ENCODE measurements at regions not wholly inside any gene's neighbourhood (a gene's known extent, or its start where the extent isn't known, plus 50 kb on each side); places are given as distances from the start of the nearest gene placed in this dataset.
"Not testable (repeated sequence)": the region's sequence is repeated elsewhere in the genome, so short reads cannot be mapped to it uniquely, and the experiment has no call there.

DNA sequence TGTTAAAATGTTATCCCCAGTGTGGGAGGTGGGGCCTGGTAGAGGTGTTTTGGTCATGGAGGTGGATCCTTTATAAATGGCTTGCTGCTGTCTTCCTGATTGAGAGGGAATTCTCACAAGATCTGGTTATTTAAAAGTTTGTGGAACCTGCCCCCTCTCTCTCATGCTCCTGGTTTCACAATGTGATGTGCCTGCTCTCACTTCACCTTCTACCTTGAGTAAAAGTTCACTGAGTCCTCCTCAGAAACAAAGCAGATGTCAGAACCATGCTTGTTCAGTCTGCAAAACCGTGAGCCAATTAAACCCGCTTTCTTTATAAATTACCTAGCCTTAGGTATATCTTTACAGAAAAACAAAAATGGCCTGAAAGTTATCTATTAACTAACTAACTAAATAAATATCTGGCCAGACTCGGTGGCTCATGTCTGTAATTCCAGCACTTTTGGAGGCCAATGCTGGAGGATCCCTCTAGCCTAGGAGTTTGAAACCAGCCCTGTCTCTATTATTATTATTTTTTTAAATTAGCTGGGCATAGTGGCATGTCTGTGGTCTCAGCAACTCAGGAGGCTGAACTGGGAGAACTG, 1067.4 kb downstream of the CDH9 start:
- no peaks in the 10 kb centered on the region for H3K36me3 Mint-ChIP-seq (ENCODE audit: low read depth, unreplicated experiment)
- H3K9me3 Mint-ChIP-seq (ENCODE audit: unreplicated experiment): no peaks in the 10 kb centered on the region
- no peak for DNase-seq (ENCODE audit: low spot score)
- TF ChIP-seq, protein P1, sequence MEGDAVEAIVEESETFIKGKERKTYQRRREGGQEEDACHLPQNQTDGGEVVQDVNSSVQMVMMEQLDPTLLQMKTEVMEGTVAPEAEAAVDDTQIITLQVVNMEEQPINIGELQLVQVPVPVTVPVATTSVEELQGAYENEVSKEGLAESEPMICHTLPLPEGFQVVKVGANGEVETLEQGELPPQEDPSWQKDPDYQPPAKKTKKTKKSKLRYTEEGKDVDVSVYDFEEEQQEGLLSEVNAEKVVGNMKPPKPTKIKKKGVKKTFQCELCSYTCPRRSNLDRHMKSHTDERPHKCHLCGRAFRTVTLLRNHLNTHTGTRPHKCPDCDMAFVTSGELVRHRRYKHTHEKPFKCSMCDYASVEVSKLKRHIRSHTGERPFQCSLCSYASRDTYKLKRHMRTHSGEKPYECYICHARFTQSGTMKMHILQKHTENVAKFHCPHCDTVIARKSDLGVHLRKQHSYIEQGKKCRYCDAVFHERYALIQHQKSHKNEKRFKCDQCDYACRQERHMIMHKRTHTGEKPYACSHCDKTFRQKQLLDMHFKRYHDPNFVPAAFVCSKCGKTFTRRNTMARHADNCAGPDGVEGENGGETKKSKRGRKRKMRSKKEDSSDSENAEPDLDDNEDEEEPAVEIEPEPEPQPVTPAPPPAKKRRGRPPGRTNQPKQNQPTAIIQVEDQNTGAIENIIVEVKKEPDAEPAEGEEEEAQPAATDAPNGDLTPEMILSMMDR (IDR thresholded peaks at IDR 0.05; ENCODE audit: unreplicated experiment): no peak
- no peak overlapping the region for H3K27ac Mint-ChIP-seq (ENCODE audit: unreplicated experiment)
- H3K27me3 Mint-ChIP-seq (ENCODE audit: unreplicated experiment): no peaks in the 10 kb centered on the region
- no peaks in the 10 kb centered on the region for H3K4me1 Mint-ChIP-seq (ENCODE audit: unreplicated experiment)
- no peak overlapping the region for H3K4me3 Mint-ChIP-seq (ENCODE audit: unreplicated experiment)

DNA sequence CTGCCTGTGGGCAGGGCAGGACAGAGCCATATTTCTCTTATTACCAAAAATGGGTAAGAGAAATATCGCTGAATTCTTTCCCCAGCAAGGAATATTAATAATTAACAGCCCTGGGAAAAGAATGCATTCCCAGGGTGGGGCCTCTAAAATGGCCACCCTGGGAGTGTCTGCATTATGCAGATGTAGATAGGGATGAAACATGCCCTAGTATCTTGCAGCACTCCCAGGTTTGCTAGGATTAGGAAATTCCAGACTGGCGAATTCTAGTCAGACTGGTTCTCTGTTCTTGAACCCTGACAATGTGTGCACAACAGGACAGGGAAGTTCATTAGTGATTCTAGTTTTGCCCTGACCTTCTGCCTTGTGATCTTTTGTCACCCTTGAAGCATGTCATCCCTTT, 1069.3 kb downstream of the CDH9 start:
- DNase-seq (ENCODE audit: low spot score); H3K27ac Mint-ChIP-seq (ENCODE audit: unreplicated experiment); H3K27me3 Mint-ChIP-seq (ENCODE audit: unreplicated experiment); H3K36me3 Mint-ChIP-seq (ENCODE audit: low read depth, unreplicated experiment); H3K4me3 Mint-ChIP-seq (ENCODE audit: unreplicated experiment); H3K4me1 Mint-ChIP-seq (ENCODE audit: unreplicated experiment); H3K9me3 Mint-ChIP-seq (ENCODE audit: unreplicated experiment): not testable (repeated sequence)

DNA sequence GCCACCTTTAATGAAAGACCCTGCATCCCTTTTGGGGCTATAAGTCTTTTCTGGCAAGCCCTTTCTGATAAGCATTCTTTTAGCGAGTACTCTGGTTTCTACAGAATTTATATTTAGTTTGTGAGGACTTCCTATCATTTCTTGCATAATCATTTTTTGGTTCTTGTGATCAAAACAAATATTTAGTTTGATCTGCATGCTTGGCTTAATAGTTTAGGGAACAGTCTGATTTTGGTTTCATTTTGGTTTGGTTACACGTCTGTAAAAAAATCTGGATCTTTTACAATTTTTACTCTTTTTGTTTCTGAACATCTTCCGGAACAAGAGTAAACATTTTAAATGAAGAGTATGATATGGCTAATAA, 1074.4 kb downstream of the CDH9 start:
- no peak for DNase-seq (ENCODE audit: low spot score)
- H3K9me3 Mint-ChIP-seq (ENCODE audit: unreplicated experiment): no peaks in the 10 kb centered on the region
- no peaks in the 10 kb centered on the region for H3K27me3 Mint-ChIP-seq (ENCODE audit: unreplicated experiment)
- H3K4me3 Mint-ChIP-seq (ENCODE audit: unreplicated experiment): no peak overlapping the region
- H3K27ac Mint-ChIP-seq (ENCODE audit: unreplicated experiment): no peak overlapping the region
- no peaks in the 10 kb centered on the region for H3K36me3 Mint-ChIP-seq (ENCODE audit: low read depth, unreplicated experiment)
- no peaks in the 10 kb centered on the region for H3K4me1 Mint-ChIP-seq (ENCODE audit: unreplicated experiment)
- TF ChIP-seq, protein P1 (IDR thresholded peaks at IDR 0.05; ENCODE audit: unreplicated experiment): no peak

DNA sequence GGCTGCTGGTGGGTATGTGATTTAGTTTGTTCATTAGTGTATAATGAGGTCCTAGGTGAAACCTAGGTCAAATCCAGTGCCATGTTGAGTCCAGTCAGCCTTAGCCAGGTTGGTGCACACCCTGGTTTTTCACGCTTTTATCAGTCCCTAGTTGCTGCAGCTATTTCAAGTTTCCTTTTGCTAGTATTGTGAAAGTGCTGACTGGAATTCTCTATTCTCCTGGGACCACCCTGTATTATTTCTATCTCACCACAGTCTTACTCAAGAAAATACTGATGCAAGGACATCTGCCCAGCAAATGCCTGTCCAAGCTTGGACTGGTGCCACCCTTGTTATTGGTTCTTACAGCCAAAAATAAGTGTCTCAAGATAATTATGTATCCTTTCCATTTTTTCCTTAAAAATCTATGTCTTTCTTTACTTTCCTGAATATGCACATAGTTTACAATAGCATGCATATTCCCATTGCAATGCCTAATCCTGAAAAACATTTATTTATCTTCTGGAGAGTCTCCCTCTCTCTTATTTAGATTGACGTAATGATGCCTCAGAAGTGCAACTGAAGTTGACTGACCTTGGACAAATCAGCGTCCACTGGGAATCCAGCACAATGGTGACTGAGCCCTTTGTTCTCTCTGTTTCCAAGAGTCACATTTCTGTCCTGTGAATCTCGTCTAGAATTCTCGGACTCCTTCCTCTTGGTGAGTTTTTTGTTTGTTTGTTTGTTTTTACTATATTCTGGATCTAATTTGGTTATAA, 1075.0 kb downstream of the CDH9 start:
- TF ChIP-seq, protein P1 (IDR thresholded peaks at IDR 0.05; ENCODE audit: unreplicated experiment): no peak
- Mint-ChIP-seq H3K27ac (ENCODE audit: unreplicated experiment) (no peak overlapping the region), H3K4me1 (ENCODE audit: unreplicated experiment) (no peaks in the 10 kb centered on the region), H3K27me3 (ENCODE audit: unreplicated experiment) (no peaks in the 10 kb centered on the region), H3K9me3 (ENCODE audit: unreplicated experiment) (no peaks in the 10 kb centered on the region), H3K36me3 (ENCODE audit: low read depth, unreplicated experiment) (no peaks in the 10 kb centered on the region), H3K4me3 (ENCODE audit: unreplicated experiment) (no peak overlapping the region)
- DNase-seq (ENCODE audit: low spot score): no peak

DNA sequence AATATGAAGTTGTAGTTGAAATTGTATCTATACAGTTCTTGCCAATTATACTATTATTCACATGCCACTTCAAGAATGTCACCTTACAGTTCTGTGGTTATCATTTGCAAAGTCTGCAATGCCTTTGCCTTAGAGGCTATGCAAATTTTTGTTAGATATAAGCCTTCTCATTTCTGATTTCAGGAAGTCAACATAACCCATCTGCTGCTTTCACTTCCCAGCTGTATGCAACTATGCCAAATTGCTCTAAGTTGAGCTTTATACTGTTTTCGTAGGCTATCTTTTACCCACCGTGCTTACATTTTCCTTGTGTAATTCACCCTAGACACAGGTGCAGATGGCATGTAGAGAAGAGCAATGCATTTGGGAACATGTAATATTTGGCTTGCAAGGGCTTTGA, 1083.0 kb downstream of the CDH9 start:
- TF ChIP-seq, protein P1 (IDR thresholded peaks at IDR 0.05; ENCODE audit: unreplicated experiment): no peak
- H3K4me1 Mint-ChIP-seq (ENCODE audit: unreplicated experiment): peaks cover 4% of the 10 kb centered on the region
- no peaks in the 10 kb centered on the region for H3K36me3 Mint-ChIP-seq (ENCODE audit: low read depth, unreplicated experiment)
- peaks cover 2% of the 10 kb centered on the region for H3K27me3 Mint-ChIP-seq (ENCODE audit: unreplicated experiment)
- H3K27ac Mint-ChIP-seq (ENCODE audit: unreplicated experiment): no peak overlapping the region
- no peaks in the 10 kb centered on the region for H3K9me3 Mint-ChIP-seq (ENCODE audit: unreplicated experiment)
- no peak overlapping the region for H3K4me3 Mint-ChIP-seq (ENCODE audit: unreplicated experiment)
- DNase-seq (ENCODE audit: low spot score): no peak

Measured in endothelial cell (in vitro differentiated cells).